ENCODE measurements at regions not wholly inside any gene's neighbourhood (a gene's known extent, or its start where the extent isn't known, plus 50 kb on each side); places are given as distances from the start of the nearest gene placed in this dataset.
"Not testable (repeated sequence)": the region's sequence is repeated elsewhere in the genome, so short reads cannot be mapped to it uniquely, and the experiment has no call there.

GRCh38 chr6:165167311-165167710 is 142.1 kb downstream of the C6orf118 start:
- DNase-seq, result no peak

DNA sequence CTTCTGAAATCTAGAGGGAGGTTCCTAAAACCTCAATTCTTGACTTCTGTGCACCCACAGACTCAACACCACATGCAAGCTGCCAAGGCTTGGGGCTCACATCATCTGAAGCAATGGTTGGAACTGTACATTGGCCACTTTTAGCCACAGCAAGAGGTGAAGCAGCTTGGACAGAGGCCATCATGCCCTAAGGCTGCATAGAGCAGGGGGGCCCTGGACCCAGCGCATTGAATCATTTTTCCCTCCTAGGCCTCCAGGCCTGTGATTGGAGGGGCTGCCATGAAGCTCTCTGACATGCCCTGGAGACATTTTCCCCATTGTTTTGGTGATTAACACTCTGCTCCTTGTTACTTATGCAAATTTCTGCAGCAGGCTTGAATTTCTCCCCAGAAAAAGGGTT is 145.9 kb downstream of the C6orf118 start:
- DNase-seq, result no peak

DNA sequence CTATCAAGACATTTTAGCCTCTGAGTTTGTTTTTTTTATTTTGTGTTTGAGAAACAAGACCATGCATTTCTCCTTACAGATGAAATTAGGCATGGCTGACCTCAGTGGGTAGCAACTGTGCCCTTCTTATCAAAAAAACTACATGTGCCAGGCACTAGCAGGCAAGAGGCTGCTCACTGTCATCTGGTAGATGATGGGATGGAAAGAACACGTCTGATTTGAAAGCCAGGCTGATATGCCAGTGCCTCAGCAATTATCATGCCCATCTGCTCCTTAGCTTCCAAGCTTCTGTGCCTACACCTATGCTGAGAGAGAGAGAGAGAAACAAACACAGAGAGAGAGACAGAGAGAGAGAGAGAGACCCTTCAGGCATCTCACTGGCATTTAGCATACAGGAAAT is 149.9 kb downstream of the C6orf118 start:
- no peak for DNase-seq

GRCh38 chr6:165146456-165146855 is 162.9 kb downstream of the C6orf118 start:
- no peak for DNase-seq

DNA sequence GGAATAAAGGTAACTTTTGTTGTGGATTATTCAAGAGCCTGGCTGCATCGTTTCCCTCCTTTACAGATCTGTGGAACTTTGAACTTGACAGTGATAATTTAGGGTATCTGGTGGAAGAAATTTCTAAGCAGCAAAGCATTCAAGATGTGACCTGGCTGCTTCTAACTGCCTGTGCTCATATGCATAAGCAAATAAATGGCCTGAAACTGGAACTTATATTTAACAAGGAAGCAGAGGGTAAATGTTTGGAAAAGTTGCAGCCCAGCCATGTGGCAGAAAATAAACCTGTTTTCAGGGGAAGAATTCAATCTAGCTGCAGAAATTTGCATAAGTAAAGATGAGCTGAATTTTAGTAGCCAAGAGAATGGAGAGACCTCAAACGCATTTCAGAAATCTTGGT is 173.5 kb downstream of the C6orf118 start:
- DNase-seq, result no peak

DNA sequence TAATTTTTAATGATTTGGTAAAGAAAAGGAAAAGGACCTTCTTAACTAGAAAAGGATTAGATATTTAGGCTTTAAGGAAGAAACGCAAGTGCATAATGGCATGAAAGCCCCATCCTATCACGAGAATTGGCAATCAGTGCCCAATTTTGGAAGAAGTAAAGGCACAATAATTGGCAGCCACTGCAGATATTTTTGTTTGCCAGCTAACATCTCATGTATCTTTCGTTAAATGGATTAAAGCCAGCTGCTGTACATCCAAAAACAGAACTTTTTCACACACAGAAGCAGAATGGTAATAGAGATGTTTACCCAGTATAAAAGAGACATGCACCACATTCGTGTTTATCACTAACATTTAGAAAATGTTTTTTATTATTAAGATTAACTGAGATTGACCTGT is 180.3 kb downstream of the C6orf118 start:
- no peak for DNase-seq

DNA sequence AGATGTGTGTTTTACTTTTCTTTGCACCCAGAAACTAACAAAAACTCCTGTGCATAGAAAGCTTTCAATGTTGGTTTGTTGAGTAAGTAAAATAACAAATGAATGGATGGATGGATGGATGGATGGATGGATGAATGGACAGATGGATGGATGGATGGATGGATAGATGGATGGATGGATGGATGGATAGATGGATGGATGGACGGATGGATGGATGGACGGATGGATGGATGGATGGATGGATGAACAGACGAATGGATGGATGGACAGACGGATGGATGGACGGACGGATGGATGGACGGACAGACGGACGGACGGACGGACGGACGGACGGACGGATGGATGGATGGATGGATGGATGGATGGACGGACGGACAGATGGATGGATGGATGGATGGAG is 181.7 kb downstream of the C6orf118 start:
- not testable (repeated sequence) for DNase-seq

DNA sequence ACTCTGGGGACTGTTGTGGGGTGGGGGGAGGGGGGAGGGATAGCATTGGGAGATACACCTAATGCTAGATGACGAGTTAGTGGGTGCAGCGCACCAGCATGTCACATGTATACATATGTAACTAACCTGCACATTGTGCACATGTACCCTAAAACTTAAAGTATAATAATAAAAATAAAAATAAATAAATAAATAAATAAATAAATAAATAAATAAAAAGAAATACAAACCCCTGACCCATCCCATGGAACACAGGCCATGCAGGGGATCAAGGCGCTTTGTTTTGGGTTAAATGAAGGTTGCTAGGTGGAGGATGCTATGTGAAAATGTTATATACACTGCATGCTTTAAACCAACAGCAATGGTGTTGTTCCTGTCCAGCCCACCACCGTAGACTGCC is 184.7 kb downstream of the C6orf118 start:
- DNase-seq, result not testable (repeated sequence)

DNA sequence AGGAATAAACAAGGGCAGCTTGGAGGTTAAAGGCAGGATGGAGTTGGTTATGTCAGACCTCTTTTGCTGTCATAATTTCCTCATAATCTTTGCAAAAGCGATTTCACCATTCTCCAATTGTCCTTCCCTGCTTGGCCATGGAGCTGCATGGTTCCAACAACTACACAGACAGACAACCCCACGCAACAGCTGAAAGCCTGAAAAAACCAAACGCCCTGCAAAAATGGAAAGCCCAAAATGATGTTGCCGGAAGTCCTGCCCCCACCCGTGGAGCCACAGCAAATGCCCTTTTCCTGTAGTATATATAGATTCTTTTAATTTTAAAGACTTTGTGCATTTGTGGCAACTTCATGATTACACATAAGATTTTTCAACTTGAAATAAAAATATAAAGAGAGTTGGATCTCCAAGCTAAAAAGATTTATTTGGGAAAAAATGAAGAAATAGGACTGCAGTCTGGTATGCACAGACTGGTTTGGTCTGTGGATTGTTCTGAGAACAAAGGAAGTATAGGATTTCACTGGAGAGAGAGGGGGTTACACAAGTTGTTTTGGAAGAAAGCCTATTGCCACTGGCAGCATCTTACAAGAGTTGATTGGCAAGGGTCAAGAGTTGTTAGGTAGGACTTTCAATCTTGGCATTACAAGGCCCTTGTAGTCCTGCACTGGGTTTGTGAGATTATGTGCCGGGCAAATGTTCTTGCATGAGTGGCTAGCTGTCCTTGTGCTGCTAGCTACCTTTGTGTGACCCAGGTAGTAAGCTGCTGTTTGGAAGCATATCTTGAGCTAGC is 190.0 kb downstream of the C6orf118 start:
- DNase-seq, result no peak

- DNase-seq, result no peak
These were observed 190.7 kb downstream of the C6orf118 start for GRCh38 chr6:165118736-165119135.

DNA sequence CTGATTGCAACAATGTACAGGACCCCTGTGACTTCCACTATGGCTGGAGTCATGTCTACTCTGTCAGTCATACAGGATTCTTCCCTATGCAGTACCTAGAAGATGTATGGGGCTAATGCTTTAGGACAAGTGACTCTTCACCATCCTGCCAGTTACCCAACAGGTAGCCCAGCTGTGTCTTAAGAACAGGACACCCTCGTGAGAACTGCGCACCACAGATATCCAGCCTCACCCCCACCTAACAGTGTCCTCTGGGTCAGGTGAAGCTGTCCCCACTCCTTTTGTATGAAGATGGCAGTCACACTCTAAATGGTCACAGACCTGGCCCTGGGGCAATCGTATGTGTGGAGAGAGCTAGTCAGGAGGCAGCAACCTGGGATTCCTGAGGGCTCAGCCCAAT is 191.6 kb downstream of the C6orf118 start:
- no peak for DNase-seq

DNA sequence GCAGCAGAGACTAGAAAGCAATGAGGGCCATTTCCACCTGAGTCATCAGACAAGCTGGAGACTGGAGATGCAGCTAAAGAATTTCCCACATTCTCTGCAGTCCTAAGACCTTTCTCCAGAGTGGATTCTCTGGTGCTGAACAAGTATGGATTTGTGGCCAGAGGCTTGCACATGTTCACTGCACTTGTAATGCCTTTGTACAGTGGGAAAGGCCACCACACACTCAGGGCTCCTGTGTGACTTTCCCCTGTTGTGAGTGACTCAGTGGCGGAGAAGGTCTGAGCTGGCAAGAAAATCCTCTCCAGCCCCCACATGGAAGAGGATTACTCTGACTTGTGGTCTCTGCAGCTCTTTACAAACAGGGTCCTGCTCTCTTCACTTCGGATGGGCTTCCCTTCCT is 192.3 kb downstream of the C6orf118 start:
- DNase-seq, result no peak

DNA sequence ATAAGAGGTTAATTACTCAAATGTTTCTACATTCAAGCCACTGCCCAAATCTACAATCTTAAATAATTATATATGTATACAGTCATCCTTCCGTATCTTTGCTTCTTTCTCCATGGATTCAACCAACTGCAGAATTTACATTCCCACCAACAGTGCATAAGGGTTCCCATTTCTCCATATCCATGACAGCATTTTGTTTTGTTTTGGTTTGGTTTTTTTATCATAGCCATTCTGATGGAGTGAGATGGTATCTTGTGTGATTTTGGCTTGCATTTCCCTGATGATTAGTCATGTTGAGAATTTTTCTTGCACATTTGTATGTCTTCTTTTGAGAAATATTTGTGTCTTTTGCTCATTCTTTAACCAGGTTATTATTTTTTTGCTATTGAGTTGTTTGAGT is 198.5 kb downstream of the C6orf118 start:
- DNase-seq, result no peak

GRCh38 chr6:165109011-165109410 is 200.4 kb downstream of the C6orf118 start:
- DNase-seq, result no peak

DNA sequence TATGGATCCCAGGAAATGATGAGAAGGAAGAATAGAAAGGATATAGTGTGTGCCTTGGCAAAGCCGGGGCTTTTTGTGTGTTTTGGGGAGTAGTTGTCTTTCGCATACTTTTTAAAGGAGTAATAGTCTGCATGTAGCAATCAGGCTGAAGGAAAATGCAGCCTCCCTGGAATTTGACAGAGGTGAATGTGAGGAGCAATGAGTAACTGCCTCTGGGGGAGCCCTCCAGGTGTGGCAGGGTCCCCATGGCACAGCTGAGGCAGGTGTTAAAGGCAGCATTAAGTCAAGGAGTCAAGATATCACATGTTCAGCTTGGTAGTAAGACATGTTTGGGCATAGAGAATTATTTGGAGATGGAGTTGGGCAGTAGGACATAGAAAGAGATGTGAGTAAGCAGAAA is 203.1 kb downstream of the C6orf118 start:
- no peak for DNase-seq

- DNase-seq, result peak; percentile 27
These were observed 211.2 kb downstream of the C6orf118 start for GRCh38 chr6:165098165-165098564.

- DNase-seq, result no peak
These were observed 212.5 kb downstream of the C6orf118 start for GRCh38 chr6:165096868-165097267.

- DNase-seq, result no peak
These were observed 213.2 kb downstream of the C6orf118 start for GRCh38 chr6:165096209-165096608.

DNA sequence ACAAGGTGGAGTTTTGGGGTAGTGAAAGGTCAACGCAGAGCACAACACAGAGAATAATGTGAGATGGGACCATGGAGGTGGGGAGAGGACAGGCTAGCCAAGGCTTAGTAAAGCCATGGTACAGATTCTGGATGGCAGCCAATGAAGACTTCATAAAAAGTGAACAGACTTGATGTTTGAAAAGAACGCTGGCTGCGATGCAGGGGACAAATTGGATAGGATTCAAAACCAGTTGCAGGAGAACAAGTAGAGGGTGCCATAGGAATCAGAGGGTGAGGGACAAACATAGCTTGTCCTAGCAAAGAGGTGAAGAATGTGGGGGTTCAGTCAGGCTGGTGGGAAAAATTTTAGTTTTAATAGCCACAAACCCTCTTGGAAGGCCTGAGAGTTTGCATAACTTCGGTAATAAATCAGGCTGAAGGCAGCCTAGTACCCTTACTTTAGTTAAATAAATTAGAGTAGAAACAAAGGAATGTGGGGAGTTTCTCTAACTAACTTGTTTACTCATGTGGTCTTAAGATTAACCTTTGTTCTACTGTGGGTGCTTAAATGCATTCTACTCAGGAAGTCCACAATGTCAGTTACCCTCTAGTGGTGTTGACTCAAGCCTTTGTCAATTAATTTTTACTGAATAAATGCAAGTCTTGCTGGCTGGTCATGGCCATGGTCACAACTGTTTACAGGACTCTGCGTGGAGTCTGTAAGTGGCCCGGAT is 216.4 kb downstream of the C6orf118 start:
- DNase-seq, result no peak

- no peak for DNase-seq
These were observed 218.2 kb downstream of the C6orf118 start for GRCh38 chr6:165091121-165091785.

- no peak for DNase-seq
These were observed 219.2 kb downstream of the C6orf118 start for GRCh38 chr6:165090242-165090641.

DNA sequence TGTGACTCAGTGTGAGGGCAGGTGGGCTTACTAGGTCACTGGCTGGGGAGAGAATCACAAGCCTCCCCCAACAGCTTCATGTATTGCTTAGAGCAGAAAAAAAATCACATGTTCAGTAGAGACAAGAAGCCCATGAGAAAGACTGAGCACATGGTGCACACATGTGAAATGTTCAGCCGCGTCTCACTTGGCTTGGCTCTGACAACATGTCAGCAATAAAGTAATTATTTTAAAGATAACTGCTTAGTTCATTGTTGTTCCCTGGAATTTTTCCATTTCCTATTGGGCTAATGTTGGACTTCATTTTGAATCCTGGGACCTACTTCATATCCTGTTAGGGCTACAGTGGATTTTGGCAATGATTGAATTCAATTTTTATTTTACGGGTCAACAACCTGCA is 222.6 kb downstream of the C6orf118 start:
- no peak for DNase-seq

- no peak for DNase-seq
These were observed 226.8 kb downstream of the C6orf118 start for GRCh38 chr6:165082636-165083035.

DNA sequence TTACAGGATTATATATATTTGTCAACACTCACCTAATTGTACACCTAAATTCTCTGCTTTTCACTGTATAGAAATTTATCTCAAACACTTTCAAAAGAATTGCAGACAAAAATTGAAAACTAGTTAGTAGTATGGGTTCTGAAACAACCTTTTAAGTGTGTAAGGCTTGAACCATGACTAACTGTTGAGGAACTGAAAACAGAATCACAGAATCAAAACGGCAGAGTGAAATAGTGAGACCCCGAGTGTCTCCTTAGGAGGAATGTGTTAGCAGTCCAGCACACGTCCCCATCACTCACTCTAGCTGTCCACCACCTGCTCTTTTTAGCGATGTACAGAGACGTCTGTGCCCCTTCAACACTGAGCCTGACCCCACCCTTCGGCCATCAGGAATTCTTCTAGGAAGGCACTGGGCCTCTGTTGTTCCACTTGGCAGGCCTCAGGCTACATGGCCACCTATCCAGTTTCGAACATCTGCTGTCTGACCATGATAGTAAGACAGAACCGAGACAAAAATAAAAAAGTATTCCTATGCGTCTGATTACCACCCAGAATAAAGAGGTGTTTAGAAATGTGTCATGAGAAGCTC is 227.4 kb downstream of the C6orf118 start:
- DNase-seq, result no peak

Data from hematopoietic multipotent progenitor cell treated with erythropoietin and hydrocortisone succinate and interleukin-3 and kit ligand, for 6 days (in vitro differentiated cells).